Trophoblast cell (in vitro differentiated cells and primary cell): ENCODE measurements at regions not wholly inside any gene's neighbourhood (a gene's known extent, or its start where the extent isn't known, plus 50 kb on each side); places are given as distances from the start of the nearest gene placed in this dataset.

Source experiments
- DNase-seq, 2 donors: peaks; one replicate each; pipeline ENCODE4 v3.0.0-alpha.2; 2016
- H2AFZ ChIP-seq: 2 replicates; pipeline ENCODE4 v1.6.1; 2013; ENCODE audit warnings: low read length, moderate library complexity, mild to moderate bottlenecking; ENCODE audit not compliant: insufficient read depth, poor library complexity
- H2AK5ac ChIP-seq: 2 replicates; pipeline ENCODE4 v1.6.1; 2013; ENCODE audit warnings: mild to moderate bottlenecking, low read length
- H2BK120ac ChIP-seq: 2 replicates; pipeline ENCODE4 v1.6.1; 2013; ENCODE audit warnings: low read length, mild to moderate bottlenecking, moderate library complexity; ENCODE audit not compliant: insufficient read depth, poor library complexity
- H2BK12ac ChIP-seq: 2 replicates; pipeline ENCODE4 v1.6.1; 2013; ENCODE audit warnings: mild to moderate bottlenecking, low read length, moderate library complexity
- H2BK5ac ChIP-seq: 2 replicates; pipeline ENCODE4 v1.6.1; 2013; ENCODE audit warnings: low read length, low read depth, moderate library complexity, mild to moderate bottlenecking; ENCODE audit not compliant: poor library complexity
- H3K14ac ChIP-seq: 2 replicates; pipeline ENCODE4 v1.6.1; 2013; ENCODE audit warnings: mild to moderate bottlenecking, low read length
- H3K18ac ChIP-seq: 2 replicates; pipeline ENCODE4 v1.6.1; 2013; ENCODE audit warnings: mild to moderate bottlenecking, low read length
- H3K23ac ChIP-seq: 2 replicates; pipeline ENCODE4 v1.6.1; 2013; ENCODE audit warnings: low read length
- H3K27ac ChIP-seq: 2 replicates; pipeline ENCODE4 v1.5.1; 2013; ENCODE audit warnings: low read depth, mild to moderate bottlenecking, inconsistent platforms, low read length, moderate library complexity
- H3K27me3 ChIP-seq: 2 replicates; pipeline ENCODE4 v1.6.1; 2013; ENCODE audit warnings: inconsistent platforms, mild to moderate bottlenecking, low read length, moderate library complexity; ENCODE audit not compliant: insufficient read depth
- H3K36me3 ChIP-seq, 2 experiments: 1 replicate in 1 of 2; 2 replicates in 1 of 2; pipeline ENCODE4 v1.6.1; 2013; ENCODE audit warnings: low read length in 2 of 2, mild to moderate bottlenecking in 2 of 2, moderate library complexity in 1 of 2; ENCODE audit not compliant: insufficient read depth in 2 of 2, control insufficient read depth in 1 of 2
- H3K4ac ChIP-seq: 2 replicates; pipeline ENCODE4 v1.6.1; 2013; ENCODE audit warnings: low read depth, mild to moderate bottlenecking, low read length, moderate library complexity
- H3K4me1 ChIP-seq, 2 experiments: 1 replicate in 1 of 2; 2 replicates in 1 of 2; pipeline ENCODE4 v1.6.1; 2013; ENCODE audit warnings: low read length in 2 of 2, mild to moderate bottlenecking in 2 of 2, moderate library complexity in 1 of 2; ENCODE audit not compliant: insufficient read depth in 2 of 2, control insufficient read depth in 1 of 2
- H3K4me2 ChIP-seq: 2 replicates; pipeline ENCODE4 v1.6.1; 2013; ENCODE audit warnings: inconsistent platforms, mild to moderate bottlenecking, low read length, moderate library complexity
- H3K4me3 ChIP-seq: 2 replicates; pipeline ENCODE4 v1.5.1; 2013; ENCODE audit warnings: mild to moderate bottlenecking, low read depth, low read length, inconsistent platforms
- H3K79me1 ChIP-seq: one replicate; pipeline ENCODE4 v1.6.1; 2013; ENCODE audit warnings: low read length
- H3K79me2 ChIP-seq: 2 replicates; pipeline ENCODE4 v1.6.1; 2013; ENCODE audit warnings: low read length, mild to moderate bottlenecking; ENCODE audit not compliant: control insufficient read depth, insufficient read depth, poor library complexity
- H3K9ac ChIP-seq: 2 replicates; pipeline ENCODE4 v1.6.1; 2013; ENCODE audit warnings: mild to moderate bottlenecking, low read length
- H3K9me3 ChIP-seq: 2 replicates; pipeline ENCODE4 v1.6.1; 2013; ENCODE audit warnings: low read depth, mild to moderate bottlenecking, control low read depth, inconsistent platforms, low read length; ENCODE audit not compliant: insufficient read depth
- H4K12ac ChIP-seq: 2 replicates; pipeline ENCODE4 v1.6.1; 2013; ENCODE audit warnings: low read depth, mild to moderate bottlenecking, low read length, moderate library complexity
- H4K8ac ChIP-seq: 2 replicates; pipeline ENCODE4 v1.6.1; 2013; ENCODE audit warnings: low read depth, mild to moderate bottlenecking, low read length, moderate library complexity
- H4K91ac ChIP-seq: one replicate; pipeline ENCODE4 v1.6.1; 2013; ENCODE audit warnings: low read depth, mild to moderate bottlenecking, low read length, moderate library complexity
- whole genome bisulfite sequencing: extraction: QIAGEN DNeasy Blood & Tissue Kit; methylation state at CpG from one replicate; pipeline ENCODE4 v1.1.7; 2013; ENCODE audit warnings: missing lambda C conversion rate; ENCODE audit not compliant: insufficient read length, insufficient coverage; ENCODE audit errors: extremely low coverage; 5-methylcytosine and 5-hydroxymethylcytosine counted together

DNA sequence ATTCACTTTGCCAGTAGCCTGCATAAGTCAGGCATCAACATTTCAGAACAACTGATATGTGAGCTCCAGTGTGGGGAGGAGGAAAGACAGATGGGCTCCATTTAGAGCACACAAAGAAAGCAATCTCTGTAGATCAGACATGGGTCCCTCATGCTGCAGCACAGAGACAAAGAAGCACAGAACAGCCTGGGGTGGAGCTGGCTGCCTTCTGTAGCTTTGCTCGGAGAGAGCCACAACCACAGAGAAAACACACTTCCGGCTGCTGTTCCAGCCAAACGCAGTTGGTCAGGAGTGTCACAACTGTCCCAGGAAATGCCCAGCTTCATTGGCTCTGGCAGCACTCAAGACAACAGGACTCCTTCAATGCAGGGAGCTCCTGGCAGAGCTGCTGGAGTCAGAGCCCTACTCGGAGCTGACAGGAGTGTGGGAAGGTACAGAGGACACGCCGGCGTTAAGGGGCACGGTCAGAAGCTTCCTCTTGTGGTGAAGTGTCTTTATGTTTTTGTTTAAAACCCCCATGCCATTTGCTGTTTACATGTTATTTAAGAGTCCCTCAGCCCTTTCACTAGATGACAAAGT lies 494.4 kb downstream of the TCERG1L start:
- no peak for DNase-seq
- Histone ChIP-seq H3K79me1 (no peaks in the 10 kb centered on the region), H3K4me1 (no peaks in the 10 kb centered on the region), H3K9me3 (no peaks in the 10 kb centered on the region), H2AFZ (no peak overlapping the region), H3K9ac (peak overlapping the region; percentile 20), H4K8ac (no peak overlapping the region), H3K14ac (no peak overlapping the region), H2BK5ac (no peak overlapping the region), H4K91ac (no peak overlapping the region), H4K12ac (no peak overlapping the region), H2BK120ac (no peak overlapping the region), H3K27ac (no peak overlapping the region), H3K27me3 (no peaks in the 10 kb centered on the region), H3K4me2 (no peak overlapping the region), H3K36me3 (no peaks in the 10 kb centered on the region), H3K4me3 (no peak overlapping the region), H3K18ac (no peak overlapping the region), H3K79me2 (no peaks in the 10 kb centered on the region), H2AK5ac (no peak overlapping the region), H3K23ac (no peak overlapping the region), H3K4ac (no peak overlapping the region), H2BK12ac (no peak overlapping the region)
- no CpG with 5 or more reads among the region's 8 CpGs for WGBS

DNA sequence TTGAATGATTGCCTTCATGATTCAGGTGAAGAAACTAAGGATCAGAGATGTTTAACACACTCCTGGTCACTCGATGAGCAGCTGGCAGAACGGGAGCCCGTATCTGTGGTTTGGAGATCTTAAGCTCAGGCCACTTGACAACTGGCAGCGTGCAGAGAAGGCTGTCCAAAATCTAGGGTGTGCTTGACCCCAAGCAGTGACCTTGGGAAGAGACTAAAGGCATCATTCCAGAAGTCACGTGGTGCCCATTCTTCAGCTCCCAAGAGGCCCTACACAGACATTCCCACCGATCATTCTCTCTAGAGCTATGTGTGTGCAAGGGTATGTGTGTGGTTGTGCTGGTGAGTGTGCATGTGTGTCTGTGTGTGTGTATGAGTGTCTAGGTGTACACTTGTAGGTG lies 493.8 kb downstream of the TCERG1L start:
- no peaks in the 10 kb centered on the region for H3K79me1 ChIP-seq
- no peak overlapping the region for H2AFZ ChIP-seq
- H3K9ac ChIP-seq, result no peak overlapping the region
- no peak overlapping the region for H4K8ac ChIP-seq
- WGBS, result no CpG with 5 or more reads among the region's 6 CpGs
- no peak overlapping the region for H2BK5ac ChIP-seq
- H4K12ac ChIP-seq, result no peak overlapping the region
- no peak overlapping the region for H3K4me3 ChIP-seq
- no peaks in the 10 kb centered on the region for H3K36me3 ChIP-seq
- H3K18ac ChIP-seq, result no peak overlapping the region
- no peak overlapping the region for H2AK5ac ChIP-seq
- H3K4ac ChIP-seq, result no peak overlapping the region
- H3K14ac ChIP-seq, result no peak overlapping the region
- H4K91ac ChIP-seq, result no peak overlapping the region
- no peak for DNase-seq
- no peak overlapping the region for H3K23ac ChIP-seq
- no peak overlapping the region for H2BK120ac ChIP-seq
- H3K79me2 ChIP-seq, result no peaks in the 10 kb centered on the region
- H3K27me3 ChIP-seq, result no peaks in the 10 kb centered on the region
- no peak overlapping the region for H3K27ac ChIP-seq
- H3K4me2 ChIP-seq, result no peak overlapping the region
- H3K9me3 ChIP-seq, result no peaks in the 10 kb centered on the region
- no peaks in the 10 kb centered on the region for H3K4me1 ChIP-seq
- no peak overlapping the region for H2BK12ac ChIP-seq

DNA sequence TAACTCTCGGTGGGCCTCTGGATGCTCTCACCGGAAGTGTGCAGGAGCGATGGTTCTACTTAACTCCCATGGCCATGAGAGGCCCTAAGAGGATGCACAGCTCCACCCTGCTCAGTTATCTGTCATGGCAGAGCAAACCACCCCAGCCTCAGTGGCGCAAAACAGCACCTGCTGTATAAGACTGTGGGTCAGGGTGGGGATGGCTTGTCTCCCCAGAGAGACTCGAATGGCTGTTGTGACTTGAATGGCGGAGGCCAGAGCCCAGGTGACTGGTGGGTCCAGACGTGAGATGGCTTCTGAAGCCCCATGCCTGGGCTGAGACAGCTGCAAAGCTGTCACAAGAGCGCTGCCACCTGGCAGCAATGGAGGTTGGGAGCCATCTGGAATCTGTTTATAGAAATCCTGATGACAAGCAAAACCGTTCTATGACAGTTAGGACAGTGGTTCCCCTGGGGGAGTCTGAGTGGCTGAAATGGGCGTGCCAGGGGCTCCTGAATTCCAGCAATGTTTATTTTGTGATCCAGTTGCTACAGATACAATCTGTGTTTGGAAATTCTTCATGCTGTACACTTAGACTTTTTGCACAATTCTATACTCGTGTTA lies 490.5 kb downstream of the TCERG1L start:
- no peak overlapping the region for H4K91ac ChIP-seq
- H3K14ac ChIP-seq, result no peak overlapping the region
- peaks cover 1% of the 10 kb centered on the region for H3K9me3 ChIP-seq
- H3K9ac ChIP-seq, result no peak overlapping the region
- H3K27ac ChIP-seq, result no peak overlapping the region
- H4K8ac ChIP-seq, result no peak overlapping the region
- H3K79me1 ChIP-seq, result no peaks in the 10 kb centered on the region
- no CpG with 5 or more reads among the region's 11 CpGs for WGBS
- H4K12ac ChIP-seq, result no peak overlapping the region
- no peak overlapping the region for H3K4me2 ChIP-seq
- H2BK12ac ChIP-seq, result no peak overlapping the region
- H3K4me3 ChIP-seq, result no peak overlapping the region
- no peak overlapping the region for H2AFZ ChIP-seq
- no peaks in the 10 kb centered on the region for H3K27me3 ChIP-seq
- DNase-seq, result no peak
- H3K79me2 ChIP-seq, result no peaks in the 10 kb centered on the region
- no peaks in the 10 kb centered on the region for H3K4me1 ChIP-seq
- H3K4ac ChIP-seq, result no peak overlapping the region
- no peak overlapping the region for H3K23ac ChIP-seq
- H2BK120ac ChIP-seq, result no peak overlapping the region
- no peak overlapping the region for H2BK5ac ChIP-seq
- no peaks in the 10 kb centered on the region for H3K36me3 ChIP-seq
- H2AK5ac ChIP-seq, result no peak overlapping the region
- H3K18ac ChIP-seq, result no peak overlapping the region

GRCh38 chr10:130824230-130825014 lies 487.1 kb downstream of the TCERG1L start:
- Histone ChIP-seq H3K4me1 (no peaks in the 10 kb centered on the region), H2AK5ac (no peak overlapping the region), H3K9ac (no peak overlapping the region), H3K4me2 (no peak overlapping the region), H4K12ac (no peak overlapping the region), H3K36me3 (no peaks in the 10 kb centered on the region), H2AFZ (no peak overlapping the region), H3K23ac (no peak overlapping the region), H4K8ac (no peak overlapping the region), H3K79me1 (no peaks in the 10 kb centered on the region), H3K4ac (no peak overlapping the region), H3K4me3 (no peak overlapping the region), H4K91ac (no peak overlapping the region), H3K27ac (no peak overlapping the region), H2BK12ac (no peak overlapping the region), H3K18ac (no peak overlapping the region), H3K9me3 (peaks cover 1% of the 10 kb centered on the region), H2BK5ac (no peak overlapping the region), H3K14ac (no peak overlapping the region), H3K79me2 (no peaks in the 10 kb centered on the region), H3K27me3 (no peaks in the 10 kb centered on the region), H2BK120ac (no peak overlapping the region)
- no peak for DNase-seq
- no CpG with 5 or more reads among the region's 4 CpGs for WGBS
